CD4-positive, alpha-beta T cell (primary cell): ENCODE measurements at regions not wholly inside any gene's neighbourhood (a gene's known extent, or its start where the extent isn't known, plus 50 kb on each side); places are given as distances from the start of the nearest gene placed in this dataset.

Source experiments
- ATAC-seq: fragments of 200-7000 bp; cut with Tn5 transposase; one replicate; pipeline ENCODE4 v1.10.0; 2022; ENCODE audit warnings: mild to moderate bottlenecking; ENCODE audit not compliant: poor library complexity
- CTCF ChIA-PET: fragments of 350-600 bp; sonication (Branson Sonifier 250); formaldehyde crosslinking; loops from one replicate; lab custom pipeline; 2021; ENCODE audit warnings: antibody characterized with exemption, inconsistent platforms; lab: Charles Lee
- POLR2A ChIA-PET: fragments of 350-600 bp; sonication (Branson Sonifier 250); formaldehyde crosslinking; loops from one replicate; lab custom pipeline; 2021; ENCODE audit warnings: antibody characterized with exemption, inconsistent platforms; lab: Charles Lee
- DNase-seq, 14 experiments: peaks; one replicate each; pipeline ENCODE4 v3.0.0-alpha.2; 2013 to 2020; ENCODE audit warnings: mixed read lengths in 2 of 14
- H3K27ac ChIP-seq, 2 donors: one replicate each; pipeline versions ENCODE4 v1.5.1 to v1.7.0; 2013; ENCODE audit warnings: low read length in 2 of 2, low read depth in 1 of 2, mild to moderate bottlenecking in 1 of 2
- H3K27me3 ChIP-seq, 2 experiments: 1 replicate in 1 of 2; 2 replicates in 1 of 2; pipeline versions ENCODE4 v1.6.1 to v1.7.0; 2013; ENCODE audit warnings: low read length in 2 of 2, control low read depth in 1 of 2, mild to moderate bottlenecking in 1 of 2, moderate library complexity in 1 of 2; ENCODE audit not compliant: insufficient read depth in 2 of 2, control insufficient read depth in 1 of 2
- H3K36me3 ChIP-seq: one replicate; pipeline ENCODE4 v1.6.1; 2013; ENCODE audit warnings: low read length, control low read depth; ENCODE audit not compliant: insufficient read depth
- H3K4me1 ChIP-seq: one replicate; pipeline ENCODE4 v1.6.1; 2013; ENCODE audit warnings: low read length, control low read depth; ENCODE audit not compliant: insufficient read depth
- H3K4me3 ChIP-seq: one replicate; pipeline ENCODE4 v1.5.1; 2013; ENCODE audit warnings: mild to moderate bottlenecking, low read length, moderate library complexity
- H3K9me3 ChIP-seq, 2 experiments: 1 replicate in 1 of 2; 2 replicates in 1 of 2; pipeline versions ENCODE4 v1.6.1 to v1.7.0; 2013; ENCODE audit warnings: low read length in 2 of 2, mild to moderate bottlenecking in 2 of 2, control low read depth in 1 of 2, moderate library complexity in 1 of 2; ENCODE audit not compliant: control insufficient read depth in 1 of 2, insufficient read depth in 1 of 2
- H3K27ac Mint-ChIP-seq: one replicate; pipeline ENCODE4 v1.8.0; 2020; ENCODE audit warnings: mixed read lengths
- H3K27me3 Mint-ChIP-seq: one replicate; pipeline ENCODE4 v1.8.0; 2021; ENCODE audit warnings: mixed read lengths
- H3K36me3 Mint-ChIP-seq: one replicate; pipeline ENCODE4 v1.8.0; 2021; ENCODE audit warnings: low read depth, mixed read lengths
- H3K4me1 Mint-ChIP-seq: one replicate; pipeline ENCODE4 v1.8.0; 2021; ENCODE audit warnings: low read depth, mixed read lengths
- H3K4me3 Mint-ChIP-seq: one replicate; pipeline ENCODE4 v1.8.0; 2020; ENCODE audit warnings: mild to moderate bottlenecking, mixed read lengths
- H3K9me3 Mint-ChIP-seq: one replicate; pipeline ENCODE4 v1.8.0; 2020; ENCODE audit warnings: mixed read lengths
- intact Hi-C, 2 experiments: fragments of 100-400 bp; cut with DNase I in 1 of 2; cut with micrococcal nuclease in 1 of 2; formaldehyde crosslinking; loops; one replicate each; pipeline versions ENCODE4 v1.15.1 to v1.9.0; 2023 to 2025; cut with DNase I, micrococcal nuclease
- TF ChIP-seq, protein P1 (sequence below): fragments of 200-600 bp; IDR thresholded peaks from one replicate; pipeline ENCODE4 v1.8.0; 2022; ENCODE audit warnings: antibody characterized with exemption, mild to moderate bottlenecking

GRCh38 chr14:27916326-27916725 is 850.3 kb upstream of the FOXG1 start:
- Mint-ChIP-seq H3K27me3 (no peaks in the 10 kb centered on the region), H3K27ac (no peak overlapping the region), H3K4me1 (no peaks in the 10 kb centered on the region), H3K36me3 (no peaks in the 10 kb centered on the region), H3K4me3 (no peak overlapping the region), H3K9me3 (peaks cover 13% of the 10 kb centered on the region)
- no peaks in the 10 kb centered on the region for H3K36me3 ChIP-seq
- CTCF ChIA-PET = no interaction called here
- DNase-seq = no peak
- TF ChIP-seq, protein P1, sequence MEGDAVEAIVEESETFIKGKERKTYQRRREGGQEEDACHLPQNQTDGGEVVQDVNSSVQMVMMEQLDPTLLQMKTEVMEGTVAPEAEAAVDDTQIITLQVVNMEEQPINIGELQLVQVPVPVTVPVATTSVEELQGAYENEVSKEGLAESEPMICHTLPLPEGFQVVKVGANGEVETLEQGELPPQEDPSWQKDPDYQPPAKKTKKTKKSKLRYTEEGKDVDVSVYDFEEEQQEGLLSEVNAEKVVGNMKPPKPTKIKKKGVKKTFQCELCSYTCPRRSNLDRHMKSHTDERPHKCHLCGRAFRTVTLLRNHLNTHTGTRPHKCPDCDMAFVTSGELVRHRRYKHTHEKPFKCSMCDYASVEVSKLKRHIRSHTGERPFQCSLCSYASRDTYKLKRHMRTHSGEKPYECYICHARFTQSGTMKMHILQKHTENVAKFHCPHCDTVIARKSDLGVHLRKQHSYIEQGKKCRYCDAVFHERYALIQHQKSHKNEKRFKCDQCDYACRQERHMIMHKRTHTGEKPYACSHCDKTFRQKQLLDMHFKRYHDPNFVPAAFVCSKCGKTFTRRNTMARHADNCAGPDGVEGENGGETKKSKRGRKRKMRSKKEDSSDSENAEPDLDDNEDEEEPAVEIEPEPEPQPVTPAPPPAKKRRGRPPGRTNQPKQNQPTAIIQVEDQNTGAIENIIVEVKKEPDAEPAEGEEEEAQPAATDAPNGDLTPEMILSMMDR = no peak
- intact Hi-C loops = no loop called here
- no peaks in the 10 kb centered on the region for H3K27me3 ChIP-seq
- H3K9me3 ChIP-seq = peaks cover under 1 to 5% of the 10 kb centered on the region in 2 experiments
- no peak overlapping the region for H3K4me3 ChIP-seq
- no peak for ATAC-seq
- no peaks in the 10 kb centered on the region for H3K4me1 ChIP-seq
- POLR2A ChIA-PET = no interaction called here
- no peak overlapping the region for H3K27ac ChIP-seq

DNA sequence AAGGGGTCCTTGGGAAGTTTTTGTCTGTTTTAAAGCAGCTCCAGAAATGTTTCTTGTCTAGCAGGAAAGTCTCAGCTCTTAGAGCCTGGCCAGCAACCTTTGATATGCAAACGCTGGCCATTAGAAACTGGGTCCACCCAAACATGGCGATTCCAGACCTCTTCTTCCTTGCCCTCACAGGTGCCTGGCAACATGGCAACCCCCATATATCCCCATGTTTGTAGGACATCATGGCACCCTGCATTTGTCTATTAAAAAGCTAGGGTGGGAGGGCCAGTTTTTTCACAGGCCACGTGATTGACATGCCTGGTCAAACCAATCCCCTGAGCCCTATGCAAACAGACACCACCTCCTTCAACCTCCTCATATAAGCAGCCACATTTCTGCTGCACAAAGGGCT is 848.7 kb upstream of the FOXG1 start:
- no peaks in the 10 kb centered on the region for H3K36me3 ChIP-seq
- H3K4me3 Mint-ChIP-seq = no peak overlapping the region
- no peaks in the 10 kb centered on the region for H3K27me3 Mint-ChIP-seq
- no peaks in the 10 kb centered on the region for H3K4me1 Mint-ChIP-seq
- no peak overlapping the region for H3K27ac ChIP-seq
- no peaks in the 10 kb centered on the region for H3K4me1 ChIP-seq
- H3K36me3 Mint-ChIP-seq = no peaks in the 10 kb centered on the region
- intact Hi-C loops = no loop called here
- H3K4me3 ChIP-seq = no peak overlapping the region
- no peak for DNase-seq
- H3K9me3 ChIP-seq = peaks cover 0 to 5% of the 10 kb centered on the region in 2 experiments
- ChIA-PET POLR2A (no interaction called here), CTCF (no interaction called here)
- H3K27ac Mint-ChIP-seq = no peak overlapping the region
- ATAC-seq = no peak
- TF ChIP-seq, protein P1 = no peak
- peaks cover 13% of the 10 kb centered on the region for H3K9me3 Mint-ChIP-seq
- no peaks in the 10 kb centered on the region for H3K27me3 ChIP-seq

DNA sequence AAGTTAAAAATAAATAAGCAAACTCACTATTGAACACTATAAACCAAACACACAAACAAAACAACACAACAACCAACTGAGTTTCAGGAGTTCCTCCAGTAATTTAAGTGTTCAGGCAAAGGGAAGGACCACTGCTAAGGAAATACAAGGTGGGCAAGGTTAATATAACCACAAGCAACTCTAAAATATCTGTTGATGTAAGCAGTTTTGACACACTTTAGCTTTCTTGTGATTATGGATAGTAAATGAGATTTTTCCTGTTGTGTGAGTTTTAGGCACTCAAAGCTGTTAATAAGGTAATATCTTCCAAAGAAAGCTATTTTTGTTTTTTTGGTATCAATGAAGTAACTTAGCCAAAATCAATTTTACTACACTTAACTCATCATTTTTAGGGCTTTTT is 839.1 kb upstream of the FOXG1 start:
- Mint-ChIP-seq H3K4me1 (no peaks in the 10 kb centered on the region), H3K27ac (no peak overlapping the region), H3K36me3 (no peaks in the 10 kb centered on the region), H3K4me3 (no peak overlapping the region), H3K27me3 (no peaks in the 10 kb centered on the region), H3K9me3 (peaks cover 11% of the 10 kb centered on the region)
- no peak for ATAC-seq
- H3K27me3 ChIP-seq = no peaks in the 10 kb centered on the region
- POLR2A ChIA-PET = no interaction called here
- H3K4me3 ChIP-seq = no peak overlapping the region
- intact Hi-C loops = no loop called here
- H3K36me3 ChIP-seq = no peaks in the 10 kb centered on the region
- peaks cover 0 to 5% of the 10 kb centered on the region in 2 experiments for H3K9me3 ChIP-seq
- H3K27ac ChIP-seq = no peak overlapping the region
- no peaks in the 10 kb centered on the region for H3K4me1 ChIP-seq
- TF ChIP-seq, protein P1 = no peak
- no peak for DNase-seq
- CTCF ChIA-PET = no interaction called here
